NB4 (cell line): ENCODE measurements at regions not wholly inside any gene's neighbourhood (a gene's known extent, or its start where the extent isn't known, plus 50 kb on each side); places are given as distances from the start of the nearest gene placed in this dataset.

ENCODE experiments used
- POLR2A ChIP-seq: IDR thresholded peaks from 2 replicates; pipeline ENCODE4 v1.6.1; 2011; ENCODE audit warnings: mild to moderate bottlenecking; ENCODE audit not compliant: insufficient read length; ENCODE audit errors: extremely low read depth
- TF ChIP-seq, protein P1 (sequence below): IDR thresholded peaks from one replicate; pipeline ENCODE4 v1.5.1; 2012; ENCODE audit warnings: low read depth, low read length
- TF ChIP-seq, protein P2 (sequence below): IDR thresholded peaks from 2 replicates; pipeline ENCODE4 v1.6.1; 2011; ENCODE audit warnings: low read depth, low read length

DNA sequence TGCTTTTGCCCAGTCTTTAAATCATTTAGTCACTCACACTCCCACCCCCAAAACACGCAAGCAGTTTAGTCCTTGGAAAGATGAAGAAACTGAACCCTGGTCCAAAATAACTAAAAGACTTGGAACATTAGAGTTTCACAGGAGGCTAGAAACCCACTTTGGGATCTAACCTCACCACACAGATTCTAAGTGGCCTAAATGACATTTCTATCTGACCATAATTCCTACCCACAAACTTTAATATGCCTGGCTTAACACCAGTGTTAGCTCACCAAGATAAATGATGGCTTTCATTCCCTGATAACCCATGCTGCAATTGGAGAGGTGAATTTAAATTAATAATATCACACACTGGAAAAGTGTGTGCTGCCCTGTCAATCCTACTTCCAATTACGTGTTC lies 295.3 kb upstream of the UBE2E2 start:
- TF ChIP-seq, protein P1, sequence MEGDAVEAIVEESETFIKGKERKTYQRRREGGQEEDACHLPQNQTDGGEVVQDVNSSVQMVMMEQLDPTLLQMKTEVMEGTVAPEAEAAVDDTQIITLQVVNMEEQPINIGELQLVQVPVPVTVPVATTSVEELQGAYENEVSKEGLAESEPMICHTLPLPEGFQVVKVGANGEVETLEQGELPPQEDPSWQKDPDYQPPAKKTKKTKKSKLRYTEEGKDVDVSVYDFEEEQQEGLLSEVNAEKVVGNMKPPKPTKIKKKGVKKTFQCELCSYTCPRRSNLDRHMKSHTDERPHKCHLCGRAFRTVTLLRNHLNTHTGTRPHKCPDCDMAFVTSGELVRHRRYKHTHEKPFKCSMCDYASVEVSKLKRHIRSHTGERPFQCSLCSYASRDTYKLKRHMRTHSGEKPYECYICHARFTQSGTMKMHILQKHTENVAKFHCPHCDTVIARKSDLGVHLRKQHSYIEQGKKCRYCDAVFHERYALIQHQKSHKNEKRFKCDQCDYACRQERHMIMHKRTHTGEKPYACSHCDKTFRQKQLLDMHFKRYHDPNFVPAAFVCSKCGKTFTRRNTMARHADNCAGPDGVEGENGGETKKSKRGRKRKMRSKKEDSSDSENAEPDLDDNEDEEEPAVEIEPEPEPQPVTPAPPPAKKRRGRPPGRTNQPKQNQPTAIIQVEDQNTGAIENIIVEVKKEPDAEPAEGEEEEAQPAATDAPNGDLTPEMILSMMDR = no peak
- TF ChIP-seq POLR2A = no peak
- TF ChIP-seq, protein P2, sequence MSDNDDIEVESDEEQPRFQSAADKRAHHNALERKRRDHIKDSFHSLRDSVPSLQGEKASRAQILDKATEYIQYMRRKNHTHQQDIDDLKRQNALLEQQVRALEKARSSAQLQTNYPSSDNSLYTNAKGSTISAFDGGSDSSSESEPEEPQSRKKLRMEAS = no peak
